Right lobe of liver (tissue), 4 donors: ENCODE measurements at regions not wholly inside any gene's neighbourhood (a gene's known extent, or its start where the extent isn't known, plus 50 kb on each side); places are given as distances from the start of the nearest gene placed in this dataset.

Source experiments
- CTCF ChIP-seq, 4 donors: fragments of 200-600 bp in 3 of 4; fragments of 450-650 bp in 1 of 4; IDR thresholded peaks; one replicate each; pipeline versions ENCODE4 v1.5.1 to v1.8.0; 2016 to 2022; ENCODE audit warnings: antibody characterized with exemption in 4 of 4, mild to moderate bottlenecking in 2 of 4
- POLR2A ChIP-seq: fragments of 450-650 bp; IDR thresholded peaks from one replicate; pipeline ENCODE4 v1.6.1; 2017; ENCODE audit warnings: antibody characterized with exemption, mild to moderate bottlenecking
- donor health status: DM: no; HTN: no; CAD: no.
- donor health status: DM: no; HTN: no; CAD: no.
- donor health status: DM: no; HTN: yes; CAD: no.

GRCh38 chr12:94070520-94070919 lies 77.9 kb upstream of the PLXNC1 start:
- TF ChIP-seq CTCF (IDR thresholded peaks at IDR 0.05) (no peak), POLR2A (no peak)
